ENCODE measurements at regions not wholly inside any gene's neighbourhood (a gene's known extent, or its start where the extent isn't known, plus 50 kb on each side); places are given as distances from the start of the nearest gene placed in this dataset.
"Not testable (repeated sequence)": the region's sequence is repeated elsewhere in the genome, so short reads cannot be mapped to it uniquely, and the experiment has no call there.

DNA sequence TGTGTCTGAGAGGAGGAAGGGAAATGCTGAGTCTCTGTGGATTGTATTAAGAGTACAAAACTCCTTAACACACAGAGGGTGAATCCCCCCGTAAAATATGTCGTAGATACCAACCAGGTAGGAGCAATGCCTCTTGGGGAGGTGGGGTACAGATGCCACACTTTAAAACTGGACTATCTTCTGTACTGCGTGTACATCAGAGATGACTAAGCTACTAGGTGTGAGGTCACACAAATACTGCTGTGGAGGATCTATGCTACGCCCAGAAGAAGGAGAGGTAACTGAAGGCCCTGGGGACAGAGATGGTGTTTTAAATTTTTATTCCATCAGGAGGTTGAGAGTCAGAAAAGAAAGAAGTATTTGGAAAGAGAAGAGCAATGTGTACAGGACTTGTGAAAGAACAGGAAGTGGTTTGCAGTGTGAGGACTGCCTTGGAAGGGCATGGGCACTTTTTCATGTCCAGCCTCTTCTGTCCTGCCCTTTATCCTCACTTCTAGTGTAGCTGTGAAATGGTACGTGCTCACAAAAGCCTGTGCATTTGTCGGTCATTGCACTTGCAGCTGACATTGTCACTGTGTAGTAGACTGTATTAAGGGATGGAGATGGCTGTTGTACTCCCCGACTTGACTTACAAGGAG, 287.8 kb upstream of the CHRM3 start:
- TF ChIP-seq CHD4 (IDR thresholded peaks at IDR 0.05; ENCODE audit: borderline replicate concordance) (no peak), EHF (CRISPR knock-in tag; IDR thresholded peaks at IDR 0.05) (no peak), MYC (IDR thresholded peaks at IDR 0.05; ENCODE audit: borderline replicate concordance, low read length) (no peak), EHMT2 (IDR thresholded peaks at IDR 0.05; ENCODE audit: low read depth) (no peak), ZFP36 (IDR thresholded peaks at IDR 0.05; ENCODE audit: borderline replicate concordance, partially characterized antibody) (no peak), MAFK (IDR thresholded peaks at IDR 0.05; ENCODE audit: partially characterized antibody) (no peak), FOSL2 (IDR thresholded peaks at IDR 0.05) (no peak), FOSL2 (CRISPR knock-in tag; IDR thresholded peaks at IDR 0.05) (no peak), FOXS1 (CRISPR knock-in tag; IDR thresholded peaks at IDR 0.05) (no peak), EP300 (IDR thresholded peaks at IDR 0.05) (no peak)
- TF ChIP-seq, protein P1, sequence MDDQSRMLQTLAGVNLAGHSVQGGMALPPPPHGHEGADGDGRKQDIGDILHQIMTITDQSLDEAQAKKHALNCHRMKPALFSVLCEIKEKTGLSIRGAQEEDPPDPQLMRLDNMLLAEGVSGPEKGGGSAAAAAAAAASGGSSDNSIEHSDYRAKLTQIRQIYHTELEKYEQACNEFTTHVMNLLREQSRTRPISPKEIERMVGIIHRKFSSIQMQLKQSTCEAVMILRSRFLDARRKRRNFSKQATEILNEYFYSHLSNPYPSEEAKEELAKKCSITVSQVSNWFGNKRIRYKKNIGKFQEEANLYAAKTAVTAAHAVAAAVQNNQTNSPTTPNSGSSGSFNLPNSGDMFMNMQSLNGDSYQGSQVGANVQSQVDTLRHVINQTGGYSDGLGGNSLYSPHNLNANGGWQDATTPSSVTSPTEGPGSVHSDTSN (IDR thresholded peaks at IDR 0.05): no peak
- TF ChIP-seq, protein P2, sequence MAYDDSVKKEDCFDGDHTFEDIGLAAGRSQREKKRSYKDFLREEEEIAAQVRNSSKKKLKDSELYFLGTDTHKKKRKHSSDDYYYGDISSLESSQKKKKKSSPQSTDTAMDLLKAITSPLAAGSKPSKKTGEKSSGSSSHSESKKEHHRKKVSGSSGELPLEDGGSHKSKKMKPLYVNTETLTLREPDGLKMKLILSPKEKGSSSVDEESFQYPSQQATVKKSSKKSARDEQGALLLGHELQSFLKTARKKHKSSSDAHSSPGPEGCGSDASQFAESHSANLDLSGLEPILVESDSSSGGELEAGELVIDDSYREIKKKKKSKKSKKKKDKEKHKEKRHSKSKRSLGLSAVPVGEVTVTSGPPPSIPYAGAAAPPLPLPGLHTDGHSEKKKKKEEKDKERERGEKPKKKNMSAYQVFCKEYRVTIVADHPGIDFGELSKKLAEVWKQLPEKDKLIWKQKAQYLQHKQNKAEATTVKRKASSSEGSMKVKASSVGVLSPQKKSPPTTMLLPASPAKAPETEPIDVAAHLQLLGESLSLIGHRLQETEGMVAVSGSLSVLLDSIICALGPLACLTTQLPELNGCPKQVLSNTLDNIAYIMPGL (CRISPR knock-in tag; IDR thresholded peaks at IDR 0.05; ENCODE audit: borderline replicate concordance): no peak
- TF ChIP-seq, protein P3, sequence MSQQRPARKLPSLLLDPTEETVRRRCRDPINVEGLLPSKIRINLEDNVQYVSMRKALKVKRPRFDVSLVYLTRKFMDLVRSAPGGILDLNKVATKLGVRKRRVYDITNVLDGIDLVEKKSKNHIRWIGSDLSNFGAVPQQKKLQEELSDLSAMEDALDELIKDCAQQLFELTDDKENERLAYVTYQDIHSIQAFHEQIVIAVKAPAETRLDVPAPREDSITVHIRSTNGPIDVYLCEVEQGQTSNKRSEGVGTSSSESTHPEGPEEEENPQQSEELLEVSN (IDR thresholded peaks at IDR 0.05; ENCODE audit: borderline replicate concordance, low read depth): no peak
- ChIA-PET CTCF (interaction anchor here (0.9 kb wide), 1 partner anchor 12 kb away, joined by 3 read pairs; no protein-coding TSS in a partner anchor), POLR2A (no interaction called here)
- no peak for ATAC-seq
- Histone ChIP-seq H3K9me3 (no peaks in the 10 kb centered on the region), H3K4me1 (no peaks in the 10 kb centered on the region), H3K4me2 (no peak overlapping the region), H3K27ac (no peak overlapping the region), H3K4me3 (no peak overlapping the region)
- no peak for DNase-seq (ENCODE audit: low read depth in 1 of 2, low spot score in 1 of 2)
- FAIRE-seq: no peak
- 8% methylated on average over 7 of the region's 7 CpGs for WGBS (ENCODE audit: missing lambda C conversion rate)

DNA sequence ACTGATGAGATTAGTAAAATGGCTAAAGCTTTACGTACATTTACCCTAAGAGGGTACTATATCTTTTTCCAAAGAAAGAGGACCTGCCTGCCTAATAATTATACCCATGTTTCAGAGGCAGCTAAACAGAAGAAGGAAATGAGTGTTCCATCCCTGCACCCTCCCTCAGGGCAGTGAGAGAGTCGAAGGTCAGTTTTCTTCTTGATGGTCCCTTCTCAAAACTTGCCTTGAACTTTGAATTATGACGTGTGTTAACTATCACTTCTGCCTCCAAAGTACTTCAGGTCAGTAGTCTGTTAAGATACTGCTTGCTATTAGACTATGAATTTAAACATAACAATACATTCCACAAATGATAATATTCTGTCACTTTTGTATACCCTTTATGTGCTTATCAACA, 294.8 kb upstream of the CHRM3 start:
- Histone ChIP-seq H3K4me2 (no peak overlapping the region), H3K9me3 (no peaks in the 10 kb centered on the region), H3K4me1 (no peaks in the 10 kb centered on the region), H3K27ac (no peak overlapping the region), H3K4me3 (no peak overlapping the region)
- DNase-seq (ENCODE audit: low read depth in 1 of 2, low spot score in 1 of 2): no peak
- no peak for ATAC-seq
- FAIRE-seq: no peak
- TF ChIP-seq ZNF302 (CRISPR knock-in tag; IDR thresholded peaks at IDR 0.05) (no peak), HDAC2 (IDR thresholded peaks at IDR 0.05) (no peak), RCOR1 (IDR thresholded peaks at IDR 0.05; ENCODE audit: low read depth, low read length) (no peak)
- TF ChIP-seq, protein P4, sequence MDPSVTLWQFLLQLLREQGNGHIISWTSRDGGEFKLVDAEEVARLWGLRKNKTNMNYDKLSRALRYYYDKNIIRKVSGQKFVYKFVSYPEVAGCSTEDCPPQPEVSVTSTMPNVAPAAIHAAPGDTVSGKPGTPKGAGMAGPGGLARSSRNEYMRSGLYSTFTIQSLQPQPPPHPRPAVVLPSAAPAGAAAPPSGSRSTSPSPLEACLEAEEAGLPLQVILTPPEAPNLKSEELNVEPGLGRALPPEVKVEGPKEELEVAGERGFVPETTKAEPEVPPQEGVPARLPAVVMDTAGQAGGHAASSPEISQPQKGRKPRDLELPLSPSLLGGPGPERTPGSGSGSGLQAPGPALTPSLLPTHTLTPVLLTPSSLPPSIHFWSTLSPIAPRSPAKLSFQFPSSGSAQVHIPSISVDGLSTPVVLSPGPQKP (IDR thresholded peaks at IDR 0.05; ENCODE audit: low read depth, low read length): no peak
- ChIA-PET POLR2A (no interaction called here), CTCF (interaction anchor here (1.4 kb wide), 1 partner anchor 33 kb away, joined by 3 read pairs; no protein-coding TSS in a partner anchor)
- WGBS (ENCODE audit: missing lambda C conversion rate): 11% methylated on average over 3 of the region's 3 CpGs

DNA sequence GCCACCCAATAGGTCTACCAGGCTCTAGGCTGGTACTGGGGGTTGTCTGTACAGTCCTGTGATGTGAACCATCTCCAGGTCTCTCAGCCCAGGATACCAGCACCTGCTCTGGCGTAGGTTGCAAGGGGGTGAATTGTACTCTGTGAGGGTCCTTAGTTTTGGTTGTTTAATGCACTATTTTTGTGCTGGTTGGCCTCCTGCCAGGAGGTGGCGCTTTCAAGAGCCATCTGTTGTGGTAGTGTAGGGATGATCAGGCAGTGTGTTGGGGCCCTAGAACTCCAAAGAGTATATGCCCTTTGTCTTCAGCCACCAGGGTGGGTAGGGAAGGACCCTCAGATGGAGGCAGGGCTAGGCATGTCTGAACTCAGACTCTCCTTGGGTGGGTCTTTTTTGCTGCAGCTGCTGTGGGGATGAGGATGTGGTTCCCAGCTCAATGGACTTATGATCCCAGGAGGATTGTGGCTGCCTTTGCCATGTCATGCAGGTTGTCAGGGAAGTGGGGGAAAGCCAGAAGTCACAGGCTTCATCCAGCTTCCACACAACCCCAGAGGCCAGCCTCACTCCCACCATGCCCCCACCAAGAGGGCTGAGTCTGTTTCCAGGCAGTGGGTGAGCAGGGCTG, 301.8 kb upstream of the CHRM3 start:
- TF ChIP-seq, protein P5, sequence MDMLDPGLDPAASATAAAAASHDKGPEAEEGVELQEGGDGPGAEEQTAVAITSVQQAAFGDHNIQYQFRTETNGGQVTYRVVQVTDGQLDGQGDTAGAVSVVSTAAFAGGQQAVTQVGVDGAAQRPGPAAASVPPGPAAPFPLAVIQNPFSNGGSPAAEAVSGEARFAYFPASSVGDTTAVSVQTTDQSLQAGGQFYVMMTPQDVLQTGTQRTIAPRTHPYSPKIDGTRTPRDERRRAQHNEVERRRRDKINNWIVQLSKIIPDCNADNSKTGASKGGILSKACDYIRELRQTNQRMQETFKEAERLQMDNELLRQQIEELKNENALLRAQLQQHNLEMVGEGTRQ (IDR thresholded peaks at IDR 0.05): no peak
- TF ChIP-seq ZFP36 (IDR thresholded peaks at IDR 0.05; ENCODE audit: borderline replicate concordance, partially characterized antibody): no peak

DNA sequence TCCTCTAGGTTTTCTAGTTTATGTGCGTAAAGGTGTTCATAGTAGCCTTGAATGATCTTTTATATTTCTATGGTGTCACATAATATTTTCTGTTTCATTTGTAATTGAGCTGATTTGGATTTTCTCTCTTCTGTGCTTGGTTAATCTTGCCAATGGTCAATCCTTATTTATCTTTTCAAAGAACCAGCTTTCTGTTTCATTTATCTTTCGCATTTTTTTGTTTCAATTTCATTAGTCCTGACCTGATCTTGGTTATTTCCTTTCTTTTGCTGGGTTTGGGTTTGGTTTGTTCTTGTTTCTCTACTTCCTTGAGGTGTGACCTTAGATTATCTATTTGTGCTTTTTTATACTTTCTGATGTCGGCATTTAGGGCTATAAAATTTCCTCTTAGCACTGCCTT, 304.4 kb upstream of the CHRM3 start:
- DNase-seq (ENCODE audit: low read depth in 1 of 2, low spot score in 1 of 2); H3K4me3 ChIP-seq; POLR2A ChIA-PET; H3K4me1 ChIP-seq; CTCF ChIA-PET; H3K4me2 ChIP-seq; FAIRE-seq; ATAC-seq; H3K27ac ChIP-seq; H3K9me3 ChIP-seq: not testable (repeated sequence)
- 18% methylated on average over 3 of the region's 3 CpGs for WGBS (ENCODE audit: missing lambda C conversion rate)

More for the DNA sequence above, 301.8 kb upstream of the CHRM3 start:
- Histone ChIP-seq H3K4me3 (no peak overlapping the region), H3K4me1 (no peaks in the 10 kb centered on the region), H3K27ac (no peak overlapping the region), H3K9me3 (0 out of 3 replicates have a peak, but pooled peaks cover 4% of the 10 kb centered on the region), H3K4me2 (no peak overlapping the region)
- WGBS (ENCODE audit: missing lambda C conversion rate): 12% methylated on average over 2 of the region's 2 CpGs
- FAIRE-seq: no peak
- POLR2A ChIA-PET: no interaction called here
- DNase-seq (ENCODE audit: low read depth in 1 of 2, low spot score in 1 of 2): no peak
- CTCF ChIA-PET: no interaction called here
- ATAC-seq: no peak
